Upper lobe of left lung (tissue), 4 donors: ENCODE measurements at regions not wholly inside any gene's neighbourhood (a gene's known extent, or its start where the extent isn't known, plus 50 kb on each side); places are given as distances from the start of the nearest gene placed in this dataset.

Source experiments
- CTCF ChIP-seq, 6 experiments: fragments of 450-650 bp in 4 of 6; fragments of 200-600 bp in 2 of 6; sonication (generic) in 2 of 6; IDR thresholded peaks; one replicate each; pipeline ENCODE4 v1.5.1; 2016 to 2019; ENCODE audit warnings: antibody characterized with exemption in 6 of 6
- EP300 ChIP-seq, 4 donors: sonication (generic); formaldehyde crosslinking; IDR thresholded peaks; one replicate each; pipeline ENCODE4 v1.5.1; 2017; ENCODE audit warnings: antibody characterized with exemption in 4 of 4, control low read depth in 2 of 4
- POLR2A ChIP-seq, 4 donors: fragments of 450-650 bp; IDR thresholded peaks; one replicate each; pipeline ENCODE4 v1.5.1; 2016 to 2017; ENCODE audit warnings: antibody characterized with exemption in 4 of 4, mild to moderate bottlenecking in 2 of 4
- POLR2AphosphoS5 ChIP-seq, 2 donors: sonication (generic); formaldehyde crosslinking; IDR thresholded peaks; one replicate each; pipeline ENCODE4 v1.5.1; 2017; ENCODE audit warnings: antibody characterized with exemption in 2 of 2

DNA sequence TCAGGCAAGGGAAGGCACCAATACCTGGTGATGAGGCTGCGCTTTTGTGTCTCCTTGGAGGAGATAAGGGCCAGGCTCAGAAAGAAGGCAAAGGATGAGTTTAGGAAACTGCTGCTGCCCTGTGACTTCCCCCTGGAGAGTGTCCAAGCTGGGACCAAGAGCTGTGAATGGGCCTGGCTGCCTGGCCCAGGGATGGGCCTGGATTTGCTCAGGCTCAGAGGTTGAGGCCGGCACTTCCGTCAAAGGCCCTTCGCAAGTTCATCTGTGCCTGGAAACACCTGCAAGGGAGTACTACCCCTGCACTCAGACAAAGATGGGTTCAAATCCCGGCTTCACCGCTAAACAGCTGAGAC, 50.5 kb upstream of the NANOS1 start:
- TF ChIP-seq POLR2AphosphoS5 (IDR thresholded peaks at IDR 0.05) (no peak), CTCF (IDR thresholded peaks at IDR 0.05) (no peak), POLR2A (IDR thresholded peaks at IDR 0.05) (no peak), EP300 (IDR thresholded peaks at IDR 0.05) (no peak)
